CD4-positive, alpha-beta T cell (primary cell): ENCODE measurements at regions not wholly inside any gene's neighbourhood (a gene's known extent, or its start where the extent isn't known, plus 50 kb on each side); places are given as distances from the start of the nearest gene placed in this dataset.

Experiments used
- ATAC-seq: fragments of 200-7000 bp; cut with Tn5 transposase; one replicate; pipeline ENCODE4 v1.10.0; 2022; ENCODE audit warnings: mild to moderate bottlenecking; ENCODE audit not compliant: poor library complexity
- CTCF ChIA-PET: fragments of 350-600 bp; sonication (Branson Sonifier 250); formaldehyde crosslinking; loops from one replicate; lab custom pipeline; 2021; ENCODE audit warnings: antibody characterized with exemption, inconsistent platforms; lab: Charles Lee
- POLR2A ChIA-PET: fragments of 350-600 bp; sonication (Branson Sonifier 250); formaldehyde crosslinking; loops from one replicate; lab custom pipeline; 2021; ENCODE audit warnings: antibody characterized with exemption, inconsistent platforms; lab: Charles Lee
- DNase-seq, 14 experiments: peaks; one replicate each; pipeline ENCODE4 v3.0.0-alpha.2; 2013 to 2020; ENCODE audit warnings: mixed read lengths in 2 of 14
- H3K27ac ChIP-seq, 2 donors: one replicate each; pipeline versions ENCODE4 v1.5.1 to v1.7.0; 2013; ENCODE audit warnings: low read length in 2 of 2, low read depth in 1 of 2, mild to moderate bottlenecking in 1 of 2
- H3K27me3 ChIP-seq, 2 experiments: 1 replicate in 1 of 2; 2 replicates in 1 of 2; pipeline versions ENCODE4 v1.6.1 to v1.7.0; 2013; ENCODE audit warnings: low read length in 2 of 2, control low read depth in 1 of 2, mild to moderate bottlenecking in 1 of 2, moderate library complexity in 1 of 2; ENCODE audit not compliant: insufficient read depth in 2 of 2, control insufficient read depth in 1 of 2
- H3K36me3 ChIP-seq: one replicate; pipeline ENCODE4 v1.6.1; 2013; ENCODE audit warnings: low read length, control low read depth; ENCODE audit not compliant: insufficient read depth
- H3K4me1 ChIP-seq: one replicate; pipeline ENCODE4 v1.6.1; 2013; ENCODE audit warnings: low read length, control low read depth; ENCODE audit not compliant: insufficient read depth
- H3K4me3 ChIP-seq: one replicate; pipeline ENCODE4 v1.5.1; 2013; ENCODE audit warnings: mild to moderate bottlenecking, low read length, moderate library complexity
- H3K9me3 ChIP-seq, 2 experiments: 1 replicate in 1 of 2; 2 replicates in 1 of 2; pipeline versions ENCODE4 v1.6.1 to v1.7.0; 2013; ENCODE audit warnings: low read length in 2 of 2, mild to moderate bottlenecking in 2 of 2, control low read depth in 1 of 2, moderate library complexity in 1 of 2; ENCODE audit not compliant: control insufficient read depth in 1 of 2, insufficient read depth in 1 of 2
- H3K27ac Mint-ChIP-seq: one replicate; pipeline ENCODE4 v1.8.0; 2020; ENCODE audit warnings: mixed read lengths
- H3K27me3 Mint-ChIP-seq: one replicate; pipeline ENCODE4 v1.8.0; 2021; ENCODE audit warnings: mixed read lengths
- H3K36me3 Mint-ChIP-seq: one replicate; pipeline ENCODE4 v1.8.0; 2021; ENCODE audit warnings: low read depth, mixed read lengths
- H3K4me1 Mint-ChIP-seq: one replicate; pipeline ENCODE4 v1.8.0; 2021; ENCODE audit warnings: low read depth, mixed read lengths
- H3K4me3 Mint-ChIP-seq: one replicate; pipeline ENCODE4 v1.8.0; 2020; ENCODE audit warnings: mild to moderate bottlenecking, mixed read lengths
- H3K9me3 Mint-ChIP-seq: one replicate; pipeline ENCODE4 v1.8.0; 2020; ENCODE audit warnings: mixed read lengths
- CTCF ChIP-seq: fragments of 200-600 bp; IDR thresholded peaks from one replicate; pipeline ENCODE4 v1.8.0; 2022; ENCODE audit warnings: antibody characterized with exemption, mild to moderate bottlenecking
- intact Hi-C, 2 experiments: fragments of 100-400 bp; cut with DNase I in 1 of 2; cut with micrococcal nuclease in 1 of 2; formaldehyde crosslinking; loops; one replicate each; pipeline versions ENCODE4 v1.15.1 to v1.9.0; 2023 to 2025; cut with DNase I, micrococcal nuclease

- ChIA-PET CTCF (no interaction called here), POLR2A (no interaction called here)
- DNase-seq: no peak
- Histone ChIP-seq H3K27me3 (peaks cover 0 to 4% of the 10 kb centered on the region in 2 experiments), H3K4me3 (no peak overlapping the region), H3K27ac (no peak overlapping the region), H3K36me3 (no peaks in the 10 kb centered on the region), H3K4me1 (no peaks in the 10 kb centered on the region), H3K9me3 (peaks cover under 1 to 9% of the 10 kb centered on the region in 2 experiments)
- ATAC-seq: no peak
- TF ChIP-seq CTCF: no peak
- Mint-ChIP-seq H3K9me3 (no peaks in the 10 kb centered on the region), H3K27me3 (peaks cover 14% of the 10 kb centered on the region), H3K36me3 (no peaks in the 10 kb centered on the region), H3K4me3 (no peak overlapping the region), H3K27ac (no peak overlapping the region), H3K4me1 (no peaks in the 10 kb centered on the region)
- intact Hi-C loops: no loop called here
Observed at GRCh38 chr4:67366311-67366861, 178.9 kb downstream of the CENPC start.

- peaks cover 14% of the 10 kb centered on the region for H3K27me3 Mint-ChIP-seq
- H3K36me3 Mint-ChIP-seq: no peaks in the 10 kb centered on the region
- Histone ChIP-seq H3K27ac (no peak overlapping the region), H3K4me1 (no peaks in the 10 kb centered on the region), H3K4me3 (no peak overlapping the region), H3K36me3 (no peaks in the 10 kb centered on the region), H3K27me3 (peaks cover 0 to 4% of the 10 kb centered on the region in 2 experiments), H3K9me3 (peaks cover 5 to 9% of the 10 kb centered on the region in 2 experiments)
- no peak for ATAC-seq
- no peak overlapping the region for H3K4me3 Mint-ChIP-seq
- ChIA-PET CTCF (interaction anchor here (0.9 kb wide), 1 partner anchor 27 kb away, joined by 3 read pairs; no protein-coding TSS in a partner anchor), POLR2A (no interaction called here)
- H3K4me1 Mint-ChIP-seq: no peaks in the 10 kb centered on the region
- intact Hi-C loops: no loop called here
- TF ChIP-seq CTCF: no peak
- no peak for DNase-seq
- H3K9me3 Mint-ChIP-seq: peaks cover 3% of the 10 kb centered on the region
- no peak overlapping the region for H3K27ac Mint-ChIP-seq
Observed at GRCh38 chr4:67365661-67366245, 179.6 kb downstream of the CENPC start.

- H3K4me1 ChIP-seq: no peaks in the 10 kb centered on the region
- TF ChIP-seq CTCF: no peak
- ChIA-PET CTCF (no interaction called here), POLR2A (no interaction called here)
- Mint-ChIP-seq H3K4me3 (no peak overlapping the region), H3K27ac (no peak overlapping the region), H3K9me3 (peaks cover 4% of the 10 kb centered on the region), H3K4me1 (no peaks in the 10 kb centered on the region), H3K27me3 (peaks cover 12% of the 10 kb centered on the region), H3K36me3 (no peaks in the 10 kb centered on the region)
- intact Hi-C loops: no loop called here
- H3K9me3 ChIP-seq: no peaks in the 10 kb centered on the region
- no peak overlapping the region for H3K4me3 ChIP-seq
- no peak overlapping the region for H3K27ac ChIP-seq
- ATAC-seq (no peak), DNase-seq (no peak)
- peaks cover 0 to 3% of the 10 kb centered on the region in 2 experiments for H3K27me3 ChIP-seq
- no peaks in the 10 kb centered on the region for H3K36me3 ChIP-seq
Observed at GRCh38 chr4:67355806-67356205, 189.5 kb downstream of the CENPC start.
